GM12875 (cell line): ENCODE measurements at regions not wholly inside any gene's neighbourhood (a gene's known extent, or its start where the extent isn't known, plus 50 kb on each side); places are given as distances from the start of the nearest gene placed in this dataset.

Source experiments
- H3K4me3 ChIP-seq: one replicate; pipeline ENCODE4 v1.5.1; 2011; ENCODE audit warnings: low read depth, low read length, control low read depth
- TF ChIP-seq, protein P1 (sequence below): IDR thresholded peaks from 2 replicates; pipeline ENCODE4 v1.5.1; 2011; ENCODE audit warnings: low read depth, mild to moderate bottlenecking, control low read depth, inconsistent platforms, low read length, moderate library complexity, borderline replicate concordance; ENCODE audit not compliant: insufficient read depth

DNA sequence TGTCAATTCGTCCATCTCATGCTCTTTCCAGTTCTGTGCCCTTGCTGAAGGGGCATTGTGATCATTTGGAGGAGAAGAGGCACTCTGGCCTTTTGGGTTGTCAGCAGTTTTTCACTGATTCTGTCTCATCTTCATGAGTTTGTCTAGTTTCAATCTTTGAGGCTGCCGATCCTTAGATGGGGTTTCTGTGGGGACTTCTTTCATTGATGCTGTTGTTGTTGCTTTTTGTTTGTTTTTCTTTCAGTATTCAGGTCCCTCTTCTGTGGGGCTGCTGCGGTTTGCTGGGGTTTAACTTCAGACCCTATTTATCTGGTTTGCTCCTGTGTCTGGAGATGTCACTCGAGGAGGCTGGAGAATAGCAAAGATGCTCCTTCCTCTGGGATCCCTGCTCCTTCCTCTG is 224.3 kb downstream of the JRKL start:
- TF ChIP-seq, protein P1, sequence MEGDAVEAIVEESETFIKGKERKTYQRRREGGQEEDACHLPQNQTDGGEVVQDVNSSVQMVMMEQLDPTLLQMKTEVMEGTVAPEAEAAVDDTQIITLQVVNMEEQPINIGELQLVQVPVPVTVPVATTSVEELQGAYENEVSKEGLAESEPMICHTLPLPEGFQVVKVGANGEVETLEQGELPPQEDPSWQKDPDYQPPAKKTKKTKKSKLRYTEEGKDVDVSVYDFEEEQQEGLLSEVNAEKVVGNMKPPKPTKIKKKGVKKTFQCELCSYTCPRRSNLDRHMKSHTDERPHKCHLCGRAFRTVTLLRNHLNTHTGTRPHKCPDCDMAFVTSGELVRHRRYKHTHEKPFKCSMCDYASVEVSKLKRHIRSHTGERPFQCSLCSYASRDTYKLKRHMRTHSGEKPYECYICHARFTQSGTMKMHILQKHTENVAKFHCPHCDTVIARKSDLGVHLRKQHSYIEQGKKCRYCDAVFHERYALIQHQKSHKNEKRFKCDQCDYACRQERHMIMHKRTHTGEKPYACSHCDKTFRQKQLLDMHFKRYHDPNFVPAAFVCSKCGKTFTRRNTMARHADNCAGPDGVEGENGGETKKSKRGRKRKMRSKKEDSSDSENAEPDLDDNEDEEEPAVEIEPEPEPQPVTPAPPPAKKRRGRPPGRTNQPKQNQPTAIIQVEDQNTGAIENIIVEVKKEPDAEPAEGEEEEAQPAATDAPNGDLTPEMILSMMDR = no peak
- H3K4me3 ChIP-seq = no peak overlapping the region

DNA sequence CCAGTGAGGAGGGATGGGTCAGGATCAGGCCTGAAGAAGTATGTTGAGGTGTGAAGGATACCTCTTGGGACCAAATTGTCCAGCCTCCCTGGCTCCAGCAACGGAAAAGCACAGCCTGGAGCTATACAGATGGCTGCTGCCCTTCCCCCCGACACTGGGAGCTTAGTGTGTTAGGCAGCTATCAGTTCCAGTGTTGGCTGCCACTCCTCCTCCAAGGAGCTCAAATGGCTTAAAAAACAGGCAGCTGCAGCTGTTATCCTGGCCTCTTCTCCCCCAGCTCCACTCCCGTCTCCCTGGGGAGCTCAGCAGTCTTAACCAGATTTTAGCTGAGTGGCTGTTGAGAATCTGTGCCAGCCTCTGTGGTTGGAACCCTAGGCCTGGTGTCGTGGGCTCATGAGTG is 225.0 kb downstream of the JRKL start:
- TF ChIP-seq, protein P1 = no peak
- H3K4me3 ChIP-seq = no peak overlapping the region

DNA sequence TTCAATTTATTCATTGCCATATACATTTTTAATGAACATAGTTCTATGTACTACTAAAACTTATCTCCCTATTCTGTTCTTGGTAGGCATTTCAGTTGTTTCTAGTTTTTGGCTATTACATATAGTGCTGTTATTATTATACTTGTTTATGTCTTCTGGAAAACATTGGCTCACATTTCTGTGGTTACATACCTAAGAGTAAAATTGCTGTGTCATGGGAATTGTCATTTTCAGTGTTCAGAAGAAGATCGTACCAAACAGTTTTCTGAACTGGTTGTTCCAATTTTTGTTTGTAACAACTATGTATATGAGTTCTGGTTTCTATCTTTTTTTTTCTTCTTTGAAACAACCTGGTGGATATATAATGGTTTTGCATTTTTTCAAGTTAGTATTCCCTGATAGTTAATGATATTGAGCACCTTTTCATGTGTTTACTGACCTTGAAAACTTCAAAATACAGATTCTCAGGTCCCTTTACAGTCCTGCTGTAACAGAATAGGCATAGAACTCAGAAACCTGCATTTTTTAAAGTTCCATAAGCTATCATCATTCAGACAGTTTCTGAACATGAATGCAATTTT is 230.7 kb downstream of the JRKL start:
- TF ChIP-seq, protein P1 = no peak
- H3K4me3 ChIP-seq = no peak overlapping the region

DNA sequence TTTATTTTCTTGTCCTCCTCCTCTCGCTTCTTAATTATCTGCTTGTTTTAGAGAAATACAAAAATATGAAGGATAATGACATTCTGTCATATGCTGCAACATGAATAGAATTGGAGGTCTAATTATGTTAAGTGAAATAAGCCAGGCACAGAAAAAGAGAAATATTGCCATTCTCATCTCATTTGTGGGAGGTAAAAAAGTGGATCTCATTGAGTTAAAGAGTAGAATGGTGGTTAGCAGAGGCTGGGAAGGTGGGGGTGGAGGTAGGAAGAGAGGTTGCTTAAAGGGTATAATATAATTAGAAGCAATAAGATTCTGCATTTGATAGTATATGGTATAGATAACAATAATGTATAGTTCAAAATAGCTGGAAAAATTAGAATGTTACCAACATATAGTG is 231.3 kb downstream of the JRKL start:
- TF ChIP-seq, protein P1 = no peak
- H3K4me3 ChIP-seq = no peak overlapping the region

DNA sequence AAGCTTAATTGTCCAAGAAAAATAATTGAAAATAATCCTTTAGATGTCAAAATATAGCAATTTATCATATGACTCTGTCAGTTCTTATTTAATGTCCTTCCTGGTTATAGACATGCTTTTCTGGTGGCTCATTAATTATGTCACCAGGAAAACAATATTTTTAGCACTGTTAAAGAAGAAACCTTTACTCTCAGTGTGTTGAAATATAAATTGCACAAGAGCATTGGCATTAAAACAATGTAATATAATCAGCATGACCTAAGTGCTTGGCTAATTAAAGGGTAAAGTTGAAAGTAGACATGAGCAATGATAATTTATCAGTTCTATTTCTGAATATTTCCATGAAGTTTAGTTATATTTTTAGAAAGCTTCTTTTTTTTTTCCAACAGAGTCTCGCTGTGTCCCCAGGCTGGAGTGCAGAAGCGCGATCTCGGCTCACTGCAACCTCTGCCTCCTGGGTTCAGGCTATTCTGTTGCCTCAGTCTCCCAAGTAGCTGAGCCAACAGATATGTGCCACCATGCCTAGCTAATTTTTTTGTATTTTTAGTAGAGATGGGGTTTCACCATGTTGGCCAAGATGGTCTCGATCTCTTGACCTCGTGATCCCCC is 232.3 kb downstream of the JRKL start:
- no peak overlapping the region for H3K4me3 ChIP-seq

DNA sequence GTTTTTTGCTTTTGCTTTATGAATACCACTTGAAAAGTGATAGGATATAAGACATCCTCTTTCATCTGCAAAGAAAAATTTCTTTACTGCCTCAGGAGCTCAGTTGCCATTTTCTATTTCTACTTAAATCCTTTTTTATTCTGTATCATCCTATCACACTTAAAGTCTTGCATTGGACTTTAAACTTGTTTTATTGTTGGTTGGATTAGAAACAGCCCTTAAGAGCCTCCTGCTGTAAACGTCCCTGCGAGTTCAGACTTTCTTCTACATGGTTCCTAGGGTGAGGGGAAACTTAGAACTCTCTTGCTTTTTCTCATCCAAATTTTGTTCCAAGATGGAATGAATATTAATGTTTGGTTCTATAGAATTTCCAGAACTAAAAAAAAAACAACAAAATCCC is 234.3 kb downstream of the JRKL start:
- TF ChIP-seq, protein P1 = no peak
- no peak overlapping the region for H3K4me3 ChIP-seq

More for the DNA sequence above, 232.3 kb downstream of the JRKL start:
- TF ChIP-seq, protein P1 = no peak

DNA sequence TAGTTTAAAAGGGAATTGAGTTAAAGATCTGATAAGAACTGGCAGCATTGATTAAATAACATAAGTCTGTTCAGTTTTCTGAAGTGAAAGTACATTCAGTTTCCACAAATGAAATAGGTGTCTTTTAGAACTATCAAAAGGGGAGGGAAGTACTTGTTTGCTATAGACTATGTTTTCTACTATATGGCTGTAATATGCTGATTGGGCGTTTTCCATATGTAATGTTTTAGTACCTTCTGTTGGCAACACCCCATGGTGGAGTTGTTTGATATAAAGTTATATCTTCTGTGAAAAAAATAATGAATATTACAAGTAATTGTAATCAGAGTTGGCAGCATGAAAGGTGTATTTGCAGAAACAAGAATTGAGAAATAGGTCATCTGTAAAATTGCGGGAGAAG is 237.6 kb downstream of the JRKL start:
- H3K4me3 ChIP-seq = no peak overlapping the region
- TF ChIP-seq, protein P1 = no peak
